CD4-positive, alpha-beta T cell treated with Interleukin-17A for 1 hour (primary cell): ENCODE measurements at regions not wholly inside any gene's neighbourhood (a gene's known extent, or its start where the extent isn't known, plus 50 kb on each side); places are given as distances from the start of the nearest gene placed in this dataset.
"Not testable (repeated sequence)": the region's sequence is repeated elsewhere in the genome, so short reads cannot be mapped to it uniquely, and the experiment has no call there.

Experiments
- DNase-seq: peaks from one replicate; pipeline ENCODE4 v3.0.0-alpha.2; 2020

GRCh38 chr3:23116081-23116837 lies 86.9 kb upstream of the UBE2E2 start:
- DNase-seq = no peak

- no peak for DNase-seq
Measured at GRCh38 chr3:23117856-23118255, 85.3 kb upstream of the UBE2E2 start.

GRCh38 chr3:23127196-23127595 lies 75.9 kb upstream of the UBE2E2 start:
- DNase-seq = no peak

- no peak for DNase-seq
Measured at GRCh38 chr3:23128655-23129054, 74.5 kb upstream of the UBE2E2 start.

- DNase-seq = no peak
Measured at GRCh38 chr3:23129117-23129516, 74.0 kb upstream of the UBE2E2 start.

GRCh38 chr3:23129817-23130216 lies 73.3 kb upstream of the UBE2E2 start:
- no peak for DNase-seq

GRCh38 chr3:23130406-23130805 lies 72.7 kb upstream of the UBE2E2 start:
- DNase-seq = no peak

GRCh38 chr3:23135026-23135785 lies 67.9 kb upstream of the UBE2E2 start:
- DNase-seq = no peak

- DNase-seq = no peak
Measured at GRCh38 chr3:23136054-23136453, 67.1 kb upstream of the UBE2E2 start.

- not testable (repeated sequence) for DNase-seq
Measured at GRCh38 chr3:23144051-23144450, 59.1 kb upstream of the UBE2E2 start.

- DNase-seq = no peak
Measured at GRCh38 chr3:23146163-23146562, 57.0 kb upstream of the UBE2E2 start.

- DNase-seq = no peak
Measured at GRCh38 chr3:23152989-23153388, 50.1 kb upstream of the UBE2E2 start.
